AG09309 (cell line): ENCODE measurements at regions not wholly inside any gene's neighbourhood (a gene's known extent, or its start where the extent isn't known, plus 50 kb on each side); places are given as distances from the start of the nearest gene placed in this dataset.
A peak's percentile ranks its signal among the peaks of the same experiment; 100 is the strongest.
"Not testable (repeated sequence)": the region's sequence is repeated elsewhere in the genome, so short reads cannot be mapped to it uniquely, and the experiment has no call there.

Experiments
- DNase-seq: peaks from one replicate; pipeline ENCODE4 v3.0.0-alpha.2; 2010; ENCODE audit warnings: low read depth
- H3K4me3 ChIP-seq: 2 replicates; pipeline ENCODE4 v1.5.1; 2011; ENCODE audit warnings: mild to moderate bottlenecking, low read depth, low read length, moderate library complexity; ENCODE audit not compliant: control insufficient read depth
- CTCF ChIP-seq: IDR thresholded peaks from 2 replicates; pipeline ENCODE4 v1.5.1; 2011; ENCODE audit warnings: mild to moderate bottlenecking, low read depth, low read length, inconsistent platforms; ENCODE audit not compliant: insufficient read depth, control insufficient read depth; ENCODE audit errors: missing control alignments

- no peak overlapping the region for H3K4me3 ChIP-seq
- no peak for DNase-seq
- TF ChIP-seq CTCF, result no peak
Measured at GRCh38 chr9:134530724-134531123, 110.9 kb upstream of the COL5A1 start.

- DNase-seq, result no peak
- H3K4me3 ChIP-seq, result no peak overlapping the region; the same call in 1 of the 2 replicates
- TF ChIP-seq CTCF, result peak; percentile 54
Measured at GRCh38 chr9:134531220-134531970, 110.2 kb upstream of the COL5A1 start.

- no peak for DNase-seq
- no peak for TF ChIP-seq CTCF
- H3K4me3 ChIP-seq, result no peak overlapping the region
Measured at GRCh38 chr9:134532084-134532483, 109.5 kb upstream of the COL5A1 start.

GRCh38 chr9:134532661-134533060 lies 108.9 kb upstream of the COL5A1 start:
- not testable (repeated sequence) for H3K4me3 ChIP-seq, DNase-seq

- TF ChIP-seq CTCF, result no peak
- DNase-seq, result no peak
Measured at GRCh38 chr9:134533850-134534588, 107.6 kb upstream of the COL5A1 start.

GRCh38 chr9:134534661-134535080 lies 106.9 kb upstream of the COL5A1 start:
- no peak for DNase-seq
- no peak for TF ChIP-seq CTCF

More at GRCh38 chr9:134533850-134534588, 107.6 kb upstream of the COL5A1 start:
- no peak overlapping the region for H3K4me3 ChIP-seq

GRCh38 chr9:134535171-134535570 lies 106.4 kb upstream of the COL5A1 start:
- DNase-seq, result no peak
- TF ChIP-seq CTCF, result no peak
- no peak overlapping the region for H3K4me3 ChIP-seq

More at GRCh38 chr9:134534661-134535080, 106.9 kb upstream of the COL5A1 start:
- no peak overlapping the region for H3K4me3 ChIP-seq
